RWPE2 (cell line): ENCODE measurements at regions not wholly inside any gene's neighbourhood (a gene's known extent, or its start where the extent isn't known, plus 50 kb on each side); places are given as distances from the start of the nearest gene placed in this dataset.

ENCODE experiments used
- ATAC-seq: fragments of 200-7000 bp; cut with Tn5 transposase; 3 replicates; pipeline ENCODE4 v1.9.1; 2021; ENCODE audit warnings: low read depth
- DNase-seq: peaks from one replicate; pipeline ENCODE4 v3.0.0-alpha.2; 2020; ENCODE audit warnings: low spot score
- H3K27ac ChIP-seq: fragments of 450-650 bp; 2 replicates; pipeline ENCODE4 v1.5.1; 2017; ENCODE audit warnings: mild to moderate bottlenecking; ENCODE audit not compliant: poor library complexity, severe bottlenecking
- H3K27me3 ChIP-seq: fragments of 250-450 bp; sonication (Bioruptor Pico); 2 replicates; pipeline ENCODE4 v1.5.1; 2021; ENCODE audit warnings: mild to moderate bottlenecking, moderate library complexity; ENCODE audit not compliant: insufficient read depth, poor library complexity, severe bottlenecking
- H3K36me3 ChIP-seq: fragments of 250-450 bp; sonication (Bioruptor Pico); 2 replicates; pipeline ENCODE4 v1.5.1; 2020; ENCODE audit warnings: low read depth, mild to moderate bottlenecking, moderate library complexity
- H3K4me1 ChIP-seq: fragments of 250-450 bp; sonication (Bioruptor Pico); 2 replicates; pipeline ENCODE4 v1.5.1; 2021; ENCODE audit warnings: mild to moderate bottlenecking, moderate library complexity; ENCODE audit not compliant: insufficient read depth, poor library complexity, severe bottlenecking
- H3K4me3 ChIP-seq: fragments of 250-450 bp; sonication (Bioruptor Pico); 2 replicates; pipeline ENCODE4 v1.5.1; 2021; ENCODE audit warnings: mild to moderate bottlenecking, moderate library complexity; ENCODE audit not compliant: severe bottlenecking
- H3K9me3 ChIP-seq: fragments of 250-450 bp; sonication (Bioruptor Pico); 2 replicates; pipeline ENCODE4 v1.5.1; 2021; ENCODE audit warnings: mild to moderate bottlenecking, moderate library complexity; ENCODE audit not compliant: severe bottlenecking
- TF ChIP-seq, protein P1 (sequence below): fragments of 450-650 bp; IDR thresholded peaks from one replicate; pipeline ENCODE4 v1.5.1; 2017; ENCODE audit warnings: mild to moderate bottlenecking, moderate library complexity; ENCODE audit not compliant: poor library complexity, severe bottlenecking

DNA sequence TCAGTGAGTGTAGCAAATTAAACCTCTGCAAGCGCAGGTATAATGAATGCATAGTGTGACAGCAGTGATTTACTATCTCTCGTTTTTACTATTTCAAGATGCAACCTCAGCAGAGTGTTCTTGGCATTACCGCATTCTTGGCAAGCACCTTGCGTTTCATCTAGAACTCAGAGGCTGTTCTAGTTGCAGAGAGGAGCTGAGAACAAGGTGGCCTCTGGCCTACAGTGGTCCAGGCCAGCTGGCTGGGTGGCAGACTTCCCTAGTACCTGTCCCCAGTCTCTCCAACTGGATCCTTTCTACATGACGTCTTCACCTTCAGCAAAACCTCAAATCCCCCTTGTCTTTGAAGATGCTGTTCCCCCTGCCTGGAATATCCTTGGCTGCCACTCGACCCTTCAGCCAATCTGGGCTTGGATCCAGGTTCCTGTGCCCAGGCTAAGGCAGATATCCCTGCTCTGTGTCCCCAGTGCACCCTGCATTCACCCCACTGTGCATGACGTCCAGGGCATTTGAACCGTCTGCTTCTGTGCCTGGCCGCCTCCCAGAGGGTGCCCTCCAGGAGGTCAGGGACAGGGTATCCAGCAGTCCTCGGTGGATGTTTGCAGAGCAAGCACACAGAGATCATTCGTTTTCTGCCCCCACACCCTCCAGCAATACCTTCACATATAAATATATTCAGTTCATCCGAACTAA is 120.4 kb upstream of the CPEB4 start:
- Histone ChIP-seq H3K36me3 (no peaks in the 10 kb centered on the region), H3K9me3 (no peaks in the 10 kb centered on the region), H3K4me1 (peaks cover 18% of the 10 kb centered on the region), H3K27me3 (no peaks in the 10 kb centered on the region), H3K27ac (peak overlapping the region; percentile 83), H3K4me3 (no peak overlapping the region)
- no peak for DNase-seq
- TF ChIP-seq, protein P1, sequence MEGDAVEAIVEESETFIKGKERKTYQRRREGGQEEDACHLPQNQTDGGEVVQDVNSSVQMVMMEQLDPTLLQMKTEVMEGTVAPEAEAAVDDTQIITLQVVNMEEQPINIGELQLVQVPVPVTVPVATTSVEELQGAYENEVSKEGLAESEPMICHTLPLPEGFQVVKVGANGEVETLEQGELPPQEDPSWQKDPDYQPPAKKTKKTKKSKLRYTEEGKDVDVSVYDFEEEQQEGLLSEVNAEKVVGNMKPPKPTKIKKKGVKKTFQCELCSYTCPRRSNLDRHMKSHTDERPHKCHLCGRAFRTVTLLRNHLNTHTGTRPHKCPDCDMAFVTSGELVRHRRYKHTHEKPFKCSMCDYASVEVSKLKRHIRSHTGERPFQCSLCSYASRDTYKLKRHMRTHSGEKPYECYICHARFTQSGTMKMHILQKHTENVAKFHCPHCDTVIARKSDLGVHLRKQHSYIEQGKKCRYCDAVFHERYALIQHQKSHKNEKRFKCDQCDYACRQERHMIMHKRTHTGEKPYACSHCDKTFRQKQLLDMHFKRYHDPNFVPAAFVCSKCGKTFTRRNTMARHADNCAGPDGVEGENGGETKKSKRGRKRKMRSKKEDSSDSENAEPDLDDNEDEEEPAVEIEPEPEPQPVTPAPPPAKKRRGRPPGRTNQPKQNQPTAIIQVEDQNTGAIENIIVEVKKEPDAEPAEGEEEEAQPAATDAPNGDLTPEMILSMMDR, result no peak
- ATAC-seq, result no peak

DNA sequence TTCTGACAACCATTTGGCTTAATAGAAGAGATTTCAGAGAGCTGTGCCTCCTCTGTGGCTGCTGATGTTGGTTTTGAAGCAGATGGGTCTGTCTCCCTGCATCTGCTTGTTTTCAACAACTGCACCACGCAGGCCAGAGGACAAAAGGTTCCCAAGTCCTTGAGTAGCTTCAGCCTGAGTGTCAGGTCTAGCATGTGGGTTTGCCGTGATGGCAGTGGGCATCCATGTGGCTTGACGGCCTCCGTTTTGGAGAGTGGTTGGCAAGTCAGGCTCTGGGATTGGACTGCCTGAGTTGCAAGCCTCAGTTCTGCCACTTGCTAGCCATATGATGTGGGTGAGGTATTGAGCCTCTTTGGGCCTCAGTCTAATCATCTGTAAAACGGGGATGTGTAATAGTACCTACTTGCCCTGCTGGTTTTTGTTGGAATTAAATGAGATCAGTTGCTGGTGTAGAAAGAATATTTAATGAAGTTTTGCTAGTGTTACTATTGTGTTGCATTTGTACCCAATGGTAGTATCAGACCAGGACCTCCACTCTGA is 119.8 kb upstream of the CPEB4 start:
- Histone ChIP-seq H3K9me3 (no peaks in the 10 kb centered on the region), H3K4me1 (peaks cover 18% of the 10 kb centered on the region), H3K4me3 (no peak overlapping the region), H3K27ac (no peak overlapping the region), H3K27me3 (no peaks in the 10 kb centered on the region), H3K36me3 (no peaks in the 10 kb centered on the region)
- DNase-seq (no peak), ATAC-seq (no peak)
- TF ChIP-seq, protein P1, result no peak

DNA sequence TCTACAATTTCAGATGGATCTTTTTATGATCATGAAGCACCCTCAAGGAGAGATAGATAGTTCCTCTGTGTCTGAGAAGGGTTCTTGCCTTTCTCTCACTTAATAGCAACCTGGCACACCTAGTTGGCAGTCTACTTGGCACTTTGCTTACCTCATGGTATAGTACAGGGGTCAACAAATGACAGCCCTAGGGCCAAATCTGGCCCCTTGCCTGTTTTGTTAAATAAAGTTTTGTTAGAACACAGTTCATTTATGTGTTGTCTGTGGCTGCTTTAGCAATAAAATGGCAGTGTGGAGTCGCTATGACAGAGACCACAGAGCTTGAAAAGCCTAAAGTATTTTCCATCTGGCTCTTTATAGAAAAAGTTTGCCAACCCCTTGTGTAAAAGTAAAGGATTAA is 119.3 kb upstream of the CPEB4 start:
- H3K4me1 ChIP-seq, result peaks cover 18% of the 10 kb centered on the region
- no peaks in the 10 kb centered on the region for H3K27me3 ChIP-seq
- H3K4me3 ChIP-seq, result no peak overlapping the region
- no peak for ATAC-seq
- TF ChIP-seq, protein P1, result no peak
- no peaks in the 10 kb centered on the region for H3K36me3 ChIP-seq
- no peak for DNase-seq
- H3K27ac ChIP-seq, result no peak overlapping the region
- H3K9me3 ChIP-seq, result no peaks in the 10 kb centered on the region

DNA sequence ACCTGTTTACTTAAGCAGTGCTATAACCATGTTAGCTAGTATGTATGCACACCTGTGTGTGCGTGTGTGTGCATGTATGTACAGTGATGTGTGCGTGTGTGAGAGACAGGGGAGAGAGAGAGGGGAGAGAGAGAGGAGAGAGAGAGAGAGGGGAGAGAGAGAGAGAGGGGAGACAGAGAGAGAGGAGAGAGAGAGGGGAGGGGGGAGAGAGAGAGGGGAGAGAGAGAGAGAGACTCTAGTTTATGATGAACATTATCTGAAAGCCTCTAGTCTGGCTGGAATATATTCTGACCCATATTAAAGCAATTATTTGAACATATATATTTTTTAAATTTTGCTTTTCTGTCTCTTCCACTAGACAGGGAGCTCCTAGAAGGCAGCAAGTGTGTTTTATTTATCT is 117.5 kb upstream of the CPEB4 start:
- Histone ChIP-seq H3K4me1 (peaks cover 5% of the 10 kb centered on the region), H3K27me3 (no peaks in the 10 kb centered on the region), H3K36me3 (no peaks in the 10 kb centered on the region), H3K4me3 (no peak overlapping the region), H3K27ac (no peak overlapping the region), H3K9me3 (no peaks in the 10 kb centered on the region)
- TF ChIP-seq, protein P1, result no peak
- ATAC-seq (no peak), DNase-seq (no peak)

DNA sequence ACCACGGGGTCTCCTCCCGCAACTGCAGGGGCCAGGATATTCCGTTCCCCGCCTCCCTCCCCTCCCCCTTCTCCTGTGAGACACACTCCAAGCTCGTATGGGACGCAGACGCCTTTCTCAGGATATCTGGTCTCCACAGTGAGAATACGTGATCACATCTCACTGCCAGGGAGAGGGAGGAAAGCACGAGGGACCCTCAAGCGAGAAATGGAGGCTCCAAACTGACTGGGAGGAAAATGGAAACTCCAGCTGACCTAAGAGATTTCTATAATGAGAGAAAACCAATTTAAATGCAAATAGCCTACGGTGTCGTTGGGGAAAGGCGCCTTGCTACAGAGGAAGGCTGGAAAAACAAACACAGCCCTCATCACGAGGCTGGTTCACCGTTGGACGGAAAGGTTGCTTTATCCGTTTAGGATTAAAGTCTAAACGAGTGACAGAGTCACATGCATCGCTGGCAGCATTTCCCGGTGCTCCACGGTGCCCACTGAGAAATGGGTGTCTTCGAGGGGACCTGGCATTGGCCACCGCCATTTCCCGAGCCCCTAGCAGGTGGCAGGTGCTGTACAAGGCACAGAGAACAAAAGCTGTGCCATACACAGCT is 116.9 kb upstream of the CPEB4 start:
- no peaks in the 10 kb centered on the region for H3K27me3 ChIP-seq
- H3K27ac ChIP-seq, result no peak overlapping the region
- H3K36me3 ChIP-seq, result no peaks in the 10 kb centered on the region
- ATAC-seq, result no peak
- TF ChIP-seq, protein P1, result no peak
- H3K4me1 ChIP-seq, result peaks cover 1% of the 10 kb centered on the region
- DNase-seq, result no peak
- H3K4me3 ChIP-seq, result no peak overlapping the region
- no peaks in the 10 kb centered on the region for H3K9me3 ChIP-seq
